ENCODE measurements at regions not wholly inside any gene's neighbourhood (a gene's known extent, or its start where the extent isn't known, plus 50 kb on each side); places are given as distances from the start of the nearest gene placed in this dataset.

- TF ChIP-seq MEF2B (IDR thresholded peaks at IDR 0.05; ENCODE audit: partially characterized antibody, poor library complexity, severe bottlenecking), result no peak
- TF ChIP-seq CTCF (IDR thresholded peaks at IDR 0.05 in 2 of 3, conservative IDR thresholded peaks at IDR 0.05 in 1 of 3; ENCODE audit: control insufficient read depth in 2 of 3, extremely low read depth in 1 of 3, insufficient read depth in 1 of 3, low read depth in 3 of 3, low read length in 3 of 3), result no peak
- no peak for TF ChIP-seq SMAD1 (IDR thresholded peaks at IDR 0.05; ENCODE audit: low read depth, partially characterized antibody)
- no peak for TF ChIP-seq BCL3 (IDR thresholded peaks at IDR 0.05; ENCODE audit: borderline replicate concordance, insufficient read depth, low read depth, low read length, poor library complexity, severe bottlenecking)
Measured at GRCh38 chr10:28879875-28880682, 202.8 kb downstream of the BAMBI start (continued).

GRCh38 chr10:28880683-28880950, 203.3 kb downstream of the BAMBI start:
- RAD21 ChIA-PET (ENCODE audit: unreplicated experiment), result no interaction called here
- CTCF ChIA-PET, result no interaction called here
- DNase-seq (ENCODE audit: low read depth, low spot score) (no peak), FAIRE-seq (no peak), ATAC-seq (no peak)
- SMC1A ChIA-PET (ENCODE audit: uncharacterized antibody, unreplicated experiment), result interaction anchor here (0.6 kb wide), 1 partner anchor 249 kb away, joined by 3 read pairs; no protein-coding TSS in a partner anchor
- no peak overlapping the region for H3K27ac ChIP-seq (ENCODE audit: control insufficient read depth, insufficient read depth)
- H3K4me1 ChIP-seq (ENCODE audit: control insufficient read depth, insufficient read depth, low read length), result no peaks in the 10 kb centered on the region
- H3K36me3 ChIP-seq (ENCODE audit: control insufficient read depth in 2 of 2, insufficient read depth in 2 of 2, low read length in 1 of 2), result no peaks in the 10 kb centered on the region
- no peaks in the 10 kb centered on the region for H3K9me3 ChIP-seq (replicated peaks; ENCODE audit: control insufficient read depth, insufficient read depth, low read length)
- H3K27me3 ChIP-seq (replicated peaks in 1 of 2; ENCODE audit: control insufficient read depth in 2 of 2, insufficient read depth in 2 of 2, low read length in 1 of 2), result no peaks in the 10 kb centered on the region
- in situ Hi-C loops (cut with MboI), result no loop called here
- intact Hi-C loops (cut with micrococcal nuclease; ENCODE audit: unreplicated experiment), result no loop called here
- no peak overlapping the region for H3K9ac ChIP-seq (ENCODE audit: control insufficient read depth, insufficient read depth, low read length)
- no TSS peak for BruUV-seq (replicated peaks)
- H3K4me2 ChIP-seq (ENCODE audit: control insufficient read depth, insufficient read depth), result no peak overlapping the region
- no peak overlapping the region for H2AFZ ChIP-seq (ENCODE audit: control insufficient read depth, low read depth, low read length)
- H3K79me2 ChIP-seq (ENCODE audit: control insufficient read depth, insufficient read depth, low read length), result no peaks in the 10 kb centered on the region
- TF ChIP-seq MEF2A (IDR thresholded peaks at IDR 0.05; ENCODE audit: insufficient read depth, low read depth, low read length), result no peak
- no peak for TF ChIP-seq PBX3 (IDR thresholded peaks at IDR 0.05; ENCODE audit: insufficient replicate concordance, low read depth, low read length)
- no peak for TF ChIP-seq MYB (IDR thresholded peaks at IDR 0.05; ENCODE audit: borderline replicate concordance, low read depth, low read length)
- no peak for TF ChIP-seq JUND (IDR thresholded peaks at IDR 0.05; ENCODE audit: low read depth, low read length)
- no peak for TF ChIP-seq MTA2 (IDR thresholded peaks at IDR 0.05; ENCODE audit: low read depth)
- TF ChIP-seq TBL1XR1 (IDR thresholded peaks at IDR 0.05; ENCODE audit: low read depth, low read length), result no peak
- no peak for TF ChIP-seq NR2F1 (conservative IDR thresholded peaks at IDR 0.05)
- TF ChIP-seq HDAC2 (IDR thresholded peaks at IDR 0.05), result no peak
- no peak for TF ChIP-seq ZBED1 (IDR thresholded peaks at IDR 0.05; ENCODE audit: borderline replicate concordance)
- TF ChIP-seq MYC (IDR thresholded peaks at IDR 0.05; ENCODE audit: insufficient read depth, insufficient read length, insufficient replicate concordance, low read length, severe bottlenecking), result no peak
- no peak for TF ChIP-seq CBX3 (IDR thresholded peaks at IDR 0.05; ENCODE audit: borderline replicate concordance, low read depth)
- TF ChIP-seq GABPA (IDR thresholded peaks at IDR 0.05; ENCODE audit: low read depth), result no peak
- TF ChIP-seq SREBF2 (IDR thresholded peaks at IDR 0.05; ENCODE audit: low read length), result no peak
- no peak overlapping the region for H3K4me3 ChIP-seq
- H4K20me1 ChIP-seq (ENCODE audit: control insufficient read depth, insufficient read depth), result no peaks in the 10 kb centered on the region
- WGBS (ENCODE audit: insufficient coverage, insufficient replicate concordance, low lambda C conversion rate, missing lambda C conversion rate), result 6% methylated on average over 3 of the region's 3 CpGs
- POLR2A ChIA-PET, result no interaction called here

Data from GM12878 (cell line).